ENCODE measurements at regions not wholly inside any gene's neighbourhood (a gene's known extent, or its start where the extent isn't known, plus 50 kb on each side); places are given as distances from the start of the nearest gene placed in this dataset.

DNA sequence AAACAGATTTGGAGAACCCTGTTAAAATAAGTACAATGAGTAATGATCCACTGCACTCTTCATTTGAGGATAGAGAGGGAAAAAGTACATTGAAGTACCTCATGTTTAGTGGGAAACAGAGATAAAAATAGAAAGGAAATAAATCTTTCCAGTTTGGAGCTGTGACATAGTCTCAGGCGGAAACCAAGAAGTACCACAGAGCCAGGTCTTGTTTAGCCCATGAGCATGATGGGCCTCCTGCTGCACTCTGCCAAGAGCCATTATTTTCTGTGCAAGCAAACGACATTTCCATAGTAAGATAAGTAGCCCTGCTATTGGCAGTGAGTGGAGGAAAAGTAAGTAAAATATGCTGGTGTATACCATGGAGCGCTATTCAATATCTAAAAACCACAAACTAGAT lies 796.1 kb downstream of the TBL1XR1 start:
- Histone ChIP-seq H3K4me3 (replicated peaks in 1 of 3) (no peak overlapping the region), H3K9me3 (no peaks in the 10 kb centered on the region), H3K4me1 (no peaks in the 10 kb centered on the region), H3K36me3 (no peaks in the 10 kb centered on the region), H3K27ac (no peak overlapping the region), H3K27me3 (no peaks in the 10 kb centered on the region)
- TF ChIP-seq POLR2A (IDR thresholded peaks at IDR 0.05) (no peak), CTCF (IDR thresholded peaks at IDR 0.05) (no peak)
- DNase-seq, result no peak
- intact Hi-C loops (cut with DNase I), result no loop called here
- WGBS, 2 donors, result 80% methylated on average over 3 of the region's 3 CpGs

GRCh38 chr3:176399193-176399592 lies 798.1 kb downstream of the TBL1XR1 start:
- Histone ChIP-seq H3K9me3 (no peaks in the 10 kb centered on the region), H3K36me3 (no peaks in the 10 kb centered on the region), H3K4me3 (replicated peaks in 1 of 3) (no peak overlapping the region), H3K27ac (no peak overlapping the region), H3K27me3 (no peaks in the 10 kb centered on the region), H3K4me1 (no peaks in the 10 kb centered on the region)
- TF ChIP-seq POLR2A (IDR thresholded peaks at IDR 0.05) (no peak), CTCF (IDR thresholded peaks at IDR 0.05) (no peak)
- 73 to 79% methylated on average over 2 of the region's 2 CpGs for WGBS, 2 donors
- intact Hi-C loops (cut with DNase I), result no loop called here
- no peak for DNase-seq

DNA sequence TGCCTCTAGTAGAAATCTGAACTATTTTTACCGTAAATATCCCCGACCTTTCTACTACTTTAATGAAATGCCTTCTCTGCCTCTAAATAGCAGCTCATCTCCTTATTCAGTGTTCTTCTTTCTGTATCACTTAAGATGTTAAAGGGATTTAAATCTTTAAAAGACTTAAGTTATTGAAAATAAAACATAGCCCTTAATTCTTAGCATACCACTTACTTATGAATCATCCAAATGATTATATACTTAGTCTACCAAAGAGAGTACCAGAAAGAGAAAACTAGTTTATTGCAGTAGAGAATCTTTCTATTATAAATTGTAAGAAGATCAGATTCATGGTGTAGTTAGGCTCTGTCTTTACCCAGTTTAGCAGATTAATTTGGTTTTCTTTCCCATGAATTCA lies 802.0 kb downstream of the TBL1XR1 start:
- Histone ChIP-seq H3K4me1 (no peaks in the 10 kb centered on the region), H3K4me3 (replicated peaks in 1 of 3) (no peak overlapping the region), H3K36me3 (no peaks in the 10 kb centered on the region), H3K9me3 (no peaks in the 10 kb centered on the region), H3K27me3 (no peaks in the 10 kb centered on the region), H3K27ac (no peak overlapping the region)
- intact Hi-C loops (cut with DNase I), result no loop called here
- 93 to 94% methylated on average over 2 of the region's 2 CpGs for WGBS, 2 donors
- no peak for DNase-seq
- TF ChIP-seq CTCF (IDR thresholded peaks at IDR 0.05) (no peak), POLR2A (IDR thresholded peaks at IDR 0.05) (no peak)

DNA sequence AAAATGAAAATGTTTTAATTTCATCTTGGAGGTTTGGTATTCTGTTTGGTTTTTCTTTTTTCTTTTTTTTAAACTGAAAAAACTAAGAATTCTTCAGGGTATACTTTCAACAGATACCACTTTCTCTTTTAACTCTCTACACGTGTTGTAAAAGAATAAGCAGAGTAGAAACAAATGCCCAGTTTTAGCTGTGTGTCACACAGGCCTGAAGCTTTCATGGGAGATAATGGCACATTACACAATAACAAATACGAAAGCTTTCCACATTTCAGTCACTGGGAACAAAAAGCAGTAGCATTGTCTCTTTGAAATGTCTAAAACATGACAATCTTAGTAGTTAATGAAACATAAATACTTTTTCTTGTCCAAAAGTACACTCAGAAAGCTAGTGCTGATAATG lies 818.5 kb downstream of the TBL1XR1 start:
- no peak overlapping the region for H3K4me3 ChIP-seq (replicated peaks in 1 of 3)
- H3K27ac ChIP-seq, result no peak overlapping the region
- H3K36me3 ChIP-seq, result no peaks in the 10 kb centered on the region
- 55 to 61% methylated on average over 2 of the region's 2 CpGs for WGBS, 2 donors
- H3K4me1 ChIP-seq, result peaks cover 0 to 4% of the 10 kb centered on the region in 2 donors
- no peaks in the 10 kb centered on the region for H3K27me3 ChIP-seq
- H3K9me3 ChIP-seq, result no peaks in the 10 kb centered on the region
- no peak for TF ChIP-seq CTCF (IDR thresholded peaks at IDR 0.05)
- TF ChIP-seq POLR2A (IDR thresholded peaks at IDR 0.05), result no peak
- DNase-seq, result no peak
- intact Hi-C loops (cut with DNase I), result no loop called here

DNA sequence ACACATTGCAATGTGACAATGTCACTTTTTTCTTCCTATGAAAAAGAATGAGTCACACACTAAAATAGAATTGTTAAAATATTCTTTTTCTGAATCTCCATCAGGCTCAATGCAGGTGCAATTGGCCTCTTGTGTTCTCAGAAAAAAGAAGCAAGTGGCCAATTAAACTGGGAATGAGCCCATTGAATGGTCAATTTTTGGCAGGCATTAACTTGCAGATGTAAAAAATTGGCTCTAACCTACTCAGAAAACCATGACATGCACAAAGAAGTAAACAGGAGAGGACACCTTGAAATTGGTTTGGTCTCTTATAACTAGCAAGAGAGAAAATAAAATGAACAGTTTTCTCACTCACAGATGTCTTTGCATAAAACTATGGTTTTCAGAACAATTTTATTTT lies 820.8 kb downstream of the TBL1XR1 start:
- intact Hi-C loops (cut with DNase I), result no loop called here
- H3K4me3 ChIP-seq (replicated peaks in 1 of 3), result no peak overlapping the region
- no peaks in the 10 kb centered on the region for H3K36me3 ChIP-seq
- DNase-seq, result no peak
- H3K27ac ChIP-seq, result no peak overlapping the region
- H3K9me3 ChIP-seq, result no peaks in the 10 kb centered on the region
- H3K4me1 ChIP-seq, result peaks cover 0 to 4% of the 10 kb centered on the region in 2 donors
- TF ChIP-seq POLR2A (IDR thresholded peaks at IDR 0.05), result no peak
- no peak for TF ChIP-seq CTCF (IDR thresholded peaks at IDR 0.05)
- no peaks in the 10 kb centered on the region for H3K27me3 ChIP-seq

Measured in thyroid gland (tissue), 4 donors.